ENCODE measurements at regions not wholly inside any gene's neighbourhood (a gene's known extent, or its start where the extent isn't known, plus 50 kb on each side); places are given as distances from the start of the nearest gene placed in this dataset.

DNA sequence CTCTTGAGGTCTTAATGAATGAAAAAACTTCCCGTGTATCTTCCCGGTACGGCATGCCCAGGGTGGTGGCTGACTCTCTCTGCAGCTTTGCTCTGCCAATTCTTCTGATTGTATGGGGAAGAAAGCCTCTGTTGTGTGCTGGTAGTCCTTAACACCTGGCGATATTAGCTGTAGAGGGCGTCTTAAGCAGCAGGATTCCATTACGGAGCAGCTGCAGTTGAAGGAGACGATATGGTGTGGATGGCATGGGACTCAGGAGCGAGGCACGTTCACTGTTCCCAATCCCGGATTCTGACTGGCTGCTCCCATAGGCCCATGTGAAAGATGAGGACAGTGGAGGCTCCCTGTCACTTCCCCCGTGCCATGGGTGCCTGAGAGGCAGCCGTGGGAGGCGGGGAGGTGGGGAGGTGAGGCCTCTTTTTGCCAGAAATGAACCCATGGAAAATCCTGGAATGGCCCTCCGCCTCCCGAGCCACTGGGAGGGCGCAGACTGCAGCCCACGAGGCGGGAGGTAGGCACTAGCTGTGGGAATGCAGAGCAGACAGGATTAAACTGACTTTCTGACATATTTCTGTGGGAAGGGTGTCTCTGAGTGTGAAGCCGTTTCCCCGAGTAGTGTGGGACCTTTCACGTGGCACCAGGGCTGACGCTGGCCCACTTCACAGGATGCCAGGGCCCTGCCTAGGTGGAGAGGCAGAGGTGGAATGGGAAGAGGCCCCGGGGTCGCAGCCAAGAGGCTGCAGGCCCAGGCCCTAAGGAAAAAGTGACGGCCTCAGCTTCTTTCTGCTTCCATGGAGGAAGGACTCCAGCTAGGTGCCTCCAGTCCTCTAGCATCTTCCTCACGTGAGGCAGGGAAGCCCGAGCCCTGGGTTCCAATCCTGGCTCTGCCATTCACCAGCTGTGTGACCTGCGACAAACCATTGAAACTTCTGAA lies 121.4 kb upstream of the CD82 start:
- Histone ChIP-seq H3K4me1 (ENCODE audit: control insufficient read depth, low read length) (no peaks in the 10 kb centered on the region), H3K4me3 (ENCODE audit: low read length) (no peak overlapping the region), H3F3A (ENCODE audit: control insufficient read depth, insufficient read depth) (no peaks in the 10 kb centered on the region), H3K27me3 (ENCODE audit: control insufficient read depth, low read length) (no peaks in the 10 kb centered on the region), H3K79me2 (ENCODE audit: control insufficient read depth, low read length) (no peaks in the 10 kb centered on the region), H4K20me1 (ENCODE audit: control insufficient read depth, insufficient read depth, low read depth, low read length) (no peaks in the 10 kb centered on the region), H3K9me2 (replicated peaks; ENCODE audit: control insufficient read depth, low read length) (no peaks in the 10 kb centered on the region), H3K27ac (ENCODE audit: low read depth, low read length) (no peak overlapping the region), H3K36me3 (ENCODE audit: control insufficient read depth, low read length) (no peaks in the 10 kb centered on the region), H3K4me2 (ENCODE audit: low read length) (no peak overlapping the region), H3K9me3 (ENCODE audit: control insufficient read depth, insufficient read depth, low read length) (no peaks in the 10 kb centered on the region)
- TF ChIP-seq, protein P1, sequence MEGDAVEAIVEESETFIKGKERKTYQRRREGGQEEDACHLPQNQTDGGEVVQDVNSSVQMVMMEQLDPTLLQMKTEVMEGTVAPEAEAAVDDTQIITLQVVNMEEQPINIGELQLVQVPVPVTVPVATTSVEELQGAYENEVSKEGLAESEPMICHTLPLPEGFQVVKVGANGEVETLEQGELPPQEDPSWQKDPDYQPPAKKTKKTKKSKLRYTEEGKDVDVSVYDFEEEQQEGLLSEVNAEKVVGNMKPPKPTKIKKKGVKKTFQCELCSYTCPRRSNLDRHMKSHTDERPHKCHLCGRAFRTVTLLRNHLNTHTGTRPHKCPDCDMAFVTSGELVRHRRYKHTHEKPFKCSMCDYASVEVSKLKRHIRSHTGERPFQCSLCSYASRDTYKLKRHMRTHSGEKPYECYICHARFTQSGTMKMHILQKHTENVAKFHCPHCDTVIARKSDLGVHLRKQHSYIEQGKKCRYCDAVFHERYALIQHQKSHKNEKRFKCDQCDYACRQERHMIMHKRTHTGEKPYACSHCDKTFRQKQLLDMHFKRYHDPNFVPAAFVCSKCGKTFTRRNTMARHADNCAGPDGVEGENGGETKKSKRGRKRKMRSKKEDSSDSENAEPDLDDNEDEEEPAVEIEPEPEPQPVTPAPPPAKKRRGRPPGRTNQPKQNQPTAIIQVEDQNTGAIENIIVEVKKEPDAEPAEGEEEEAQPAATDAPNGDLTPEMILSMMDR (IDR thresholded peaks at IDR 0.05; ENCODE audit: low read depth, low read length, poor library complexity, severe bottlenecking) = no peak
- TF ChIP-seq EZH2phosphoT487 (IDR thresholded peaks at IDR 0.05; ENCODE audit: borderline replicate concordance, low read length) = no peak

DNA sequence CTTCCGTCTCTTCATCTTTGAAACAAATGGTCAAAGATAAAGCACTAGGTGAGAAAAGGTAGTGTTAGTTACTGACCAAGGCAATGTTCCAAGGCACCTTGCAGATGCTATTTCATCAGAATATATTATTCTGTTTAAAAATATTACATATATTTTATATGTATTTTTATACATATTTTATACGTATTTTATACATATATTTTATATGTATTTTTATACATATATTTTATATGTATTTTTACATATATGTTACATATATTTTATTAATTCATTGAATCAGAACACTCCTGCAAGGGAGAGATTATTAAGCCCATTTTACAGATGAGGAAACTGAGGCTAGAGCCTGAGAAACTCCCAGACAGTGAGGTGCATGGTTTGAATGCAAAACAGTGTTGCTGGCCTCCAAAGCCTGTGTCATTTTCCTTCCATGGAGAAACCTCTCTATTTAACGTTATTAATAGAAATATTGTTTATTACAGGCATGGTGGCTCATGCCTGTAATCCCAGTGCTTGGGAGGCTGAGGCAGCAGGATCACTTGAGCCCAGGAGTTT lies 120.6 kb upstream of the CD82 start:
- no peaks in the 10 kb centered on the region for H3F3A ChIP-seq (ENCODE audit: control insufficient read depth, insufficient read depth)
- no peak overlapping the region for H3K27ac ChIP-seq (ENCODE audit: low read depth, low read length)
- H3K27me3 ChIP-seq (ENCODE audit: control insufficient read depth, low read length) = no peaks in the 10 kb centered on the region
- no peak overlapping the region for H3K4me2 ChIP-seq (ENCODE audit: low read length)
- H3K9me2 ChIP-seq (replicated peaks; ENCODE audit: control insufficient read depth, low read length) = no peaks in the 10 kb centered on the region
- H3K9me3 ChIP-seq (ENCODE audit: control insufficient read depth, insufficient read depth, low read length) = no peaks in the 10 kb centered on the region
- no peaks in the 10 kb centered on the region for H3K79me2 ChIP-seq (ENCODE audit: control insufficient read depth, low read length)
- no peaks in the 10 kb centered on the region for H3K36me3 ChIP-seq (ENCODE audit: control insufficient read depth, low read length)
- H4K20me1 ChIP-seq (ENCODE audit: control insufficient read depth, insufficient read depth, low read depth, low read length) = no peaks in the 10 kb centered on the region
- no peak overlapping the region for H3K4me3 ChIP-seq (ENCODE audit: low read length)
- TF ChIP-seq EZH2phosphoT487 (IDR thresholded peaks at IDR 0.05; ENCODE audit: borderline replicate concordance, low read length) = no peak
- TF ChIP-seq, protein P1 (IDR thresholded peaks at IDR 0.05; ENCODE audit: low read depth, low read length, poor library complexity, severe bottlenecking) = no peak
- no peaks in the 10 kb centered on the region for H3K4me1 ChIP-seq (ENCODE audit: control insufficient read depth, low read length)

DNA sequence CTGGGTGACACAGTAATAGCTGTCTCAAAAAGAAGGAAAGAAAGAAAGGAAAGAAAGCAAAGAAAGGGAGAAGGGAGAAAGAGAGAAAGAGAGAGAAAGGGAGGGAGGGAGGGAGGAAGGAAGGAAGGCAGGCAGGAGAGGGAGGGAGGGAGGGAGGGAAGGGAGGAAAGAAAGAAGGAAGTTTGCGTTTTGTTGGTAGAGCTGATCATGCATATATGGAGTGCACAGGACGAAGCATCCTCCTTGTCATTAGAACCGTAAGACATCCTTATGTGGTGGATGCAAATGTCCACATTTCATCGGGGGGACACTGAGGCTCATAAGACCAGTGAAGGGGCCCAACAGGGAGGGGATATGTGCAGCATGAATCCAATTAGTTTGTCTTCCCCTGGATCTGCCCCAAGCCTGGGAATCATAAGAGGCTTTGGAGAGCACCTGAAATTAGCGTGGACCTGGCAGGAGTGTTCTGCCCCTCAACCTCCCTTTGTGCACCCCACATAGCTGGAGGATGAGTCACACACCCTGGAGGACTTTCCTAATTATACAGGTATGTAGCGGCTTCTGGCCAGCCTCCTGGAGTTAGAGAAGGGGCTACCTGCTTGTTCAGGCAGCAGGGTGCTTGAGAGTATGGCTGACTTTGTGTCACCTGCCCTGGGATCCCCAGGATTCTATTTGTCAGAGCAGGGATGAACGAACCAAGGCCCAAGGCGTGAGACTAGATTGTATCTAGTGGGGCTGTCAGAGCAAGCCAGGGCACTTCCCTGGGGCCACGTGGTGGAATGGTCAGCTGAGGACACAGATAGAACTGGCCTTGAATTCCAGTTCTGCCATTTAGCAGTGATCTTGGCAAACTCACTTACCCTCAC lies 119.7 kb upstream of the CD82 start:
- Histone ChIP-seq H3K27me3 (ENCODE audit: control insufficient read depth, low read length) (no peaks in the 10 kb centered on the region), H4K20me1 (ENCODE audit: control insufficient read depth, insufficient read depth, low read depth, low read length) (no peaks in the 10 kb centered on the region), H3K4me2 (ENCODE audit: low read length) (no peak overlapping the region), H3F3A (ENCODE audit: control insufficient read depth, insufficient read depth) (no peaks in the 10 kb centered on the region), H3K4me3 (ENCODE audit: low read length) (no peak overlapping the region), H3K36me3 (ENCODE audit: control insufficient read depth, low read length) (no peaks in the 10 kb centered on the region), H3K4me1 (ENCODE audit: control insufficient read depth, low read length) (no peaks in the 10 kb centered on the region), H3K9me2 (replicated peaks; ENCODE audit: control insufficient read depth, low read length) (no peaks in the 10 kb centered on the region), H3K27ac (ENCODE audit: low read depth, low read length) (no peak overlapping the region), H3K9me3 (ENCODE audit: control insufficient read depth, insufficient read depth, low read length) (no peaks in the 10 kb centered on the region), H3K79me2 (ENCODE audit: control insufficient read depth, low read length) (no peaks in the 10 kb centered on the region)
- TF ChIP-seq EZH2phosphoT487 (IDR thresholded peaks at IDR 0.05; ENCODE audit: borderline replicate concordance, low read length) = no peak
- TF ChIP-seq, protein P1 (IDR thresholded peaks at IDR 0.05; ENCODE audit: low read depth, low read length, poor library complexity, severe bottlenecking) = no peak
